ENCODE measurements at regions not wholly inside any gene's neighbourhood (a gene's known extent, or its start where the extent isn't known, plus 50 kb on each side); places are given as distances from the start of the nearest gene placed in this dataset.

GRCh38 chr4:123466080-123466785, 69.6 kb downstream of the SPRY1 start:
- ChIA-PET CTCF (no interaction called here), POLR2A (no interaction called here)
- H3K79me2 ChIP-seq (ENCODE audit: insufficient read depth): no peaks in the 10 kb centered on the region
- H3K4me2 ChIP-seq: no peak overlapping the region
- H3K27ac ChIP-seq (ENCODE audit: low read depth in 2 of 2, low read length in 1 of 2): no peak overlapping the region
- no peak overlapping the region for H3K4me3 ChIP-seq (ENCODE audit: low read depth in 2 of 2, low read length in 1 of 2)
- H3K9me2 ChIP-seq: no peaks in the 10 kb centered on the region
- no peaks in the 10 kb centered on the region for H3K27me3 ChIP-seq (ENCODE audit: insufficient read depth)
- H4K20me1 ChIP-seq (ENCODE audit: insufficient read depth): no peaks in the 10 kb centered on the region
- no peak for TF ChIP-seq RAD21 (IDR thresholded peaks at IDR 0.05; ENCODE audit: low read length)
- no peak for TF ChIP-seq TEAD4 (IDR thresholded peaks at IDR 0.05; ENCODE audit: borderline replicate concordance, insufficient read depth)
- no peak for TF ChIP-seq CHD2 (IDR thresholded peaks at IDR 0.05; ENCODE audit: low read length, partially characterized antibody)
- no peak for TF ChIP-seq GABPA (IDR thresholded peaks at IDR 0.05; ENCODE audit: low read depth)
- no peak for TF ChIP-seq CTCF (IDR thresholded peaks at IDR 0.05)
- TF ChIP-seq MXI1 (IDR thresholded peaks at IDR 0.05; ENCODE audit: low read depth, low read length): no peak
- no peak for TF ChIP-seq YY1 (IDR thresholded peaks at IDR 0.05; ENCODE audit: low read depth)
- no peak for TF ChIP-seq FOXM1 (IDR thresholded peaks at IDR 0.05; ENCODE audit: low read depth)
- no peak for TF ChIP-seq ZBTB33 (IDR thresholded peaks at IDR 0.05; ENCODE audit: borderline replicate concordance, low read depth)
- TF ChIP-seq RCOR1 (IDR thresholded peaks at IDR 0.05; ENCODE audit: low read length): no peak
- no peak for TF ChIP-seq GATA2 (CRISPR knock-in tag; IDR thresholded peaks at IDR 0.05)
- TF ChIP-seq EZH2phosphoT487 (IDR thresholded peaks at IDR 0.05; ENCODE audit: borderline replicate concordance, low read depth): no peak
- no peak for TF ChIP-seq SIN3A (IDR thresholded peaks at IDR 0.05; ENCODE audit: borderline replicate concordance, low read depth, low read length)
- no peak for TF ChIP-seq RXRA (IDR thresholded peaks at IDR 0.05; ENCODE audit: borderline replicate concordance, low read depth)
- TF ChIP-seq TCF12 (IDR thresholded peaks at IDR 0.05): no peak
- no peak for TF ChIP-seq USF2 (IDR thresholded peaks at IDR 0.05; ENCODE audit: borderline replicate concordance, low read depth, low read length)
- no peak for TF ChIP-seq JUND (IDR thresholded peaks at IDR 0.05)
- no peaks in the 10 kb centered on the region for H3K36me3 ChIP-seq (replicated peaks in 1 of 2; ENCODE audit: control insufficient read depth in 1 of 2, insufficient read depth in 2 of 2, low read length in 1 of 2)
- WGBS (ENCODE audit: low lambda C conversion rate): 78% methylated on average over 3 of the region's 3 CpGs
- no peak for DNase-seq
- no peak overlapping the region for H2AFZ ChIP-seq (ENCODE audit: low read depth)
- H3F3A ChIP-seq (replicated peaks; ENCODE audit: insufficient read depth): no peaks in the 10 kb centered on the region
- H3K9ac ChIP-seq: no peak overlapping the region
- no peaks in the 10 kb centered on the region; a peak in 1 of 4 replicates for H3K4me1 ChIP-seq (ENCODE audit: control insufficient read depth in 1 of 2, insufficient read depth in 2 of 2, low read depth in 1 of 2, low read length in 1 of 2)
- no peaks in the 10 kb centered on the region for H3K9me3 ChIP-seq

Data from SK-N-SH (cell line).